ENCODE measurements at regions not wholly inside any gene's neighbourhood (a gene's known extent, or its start where the extent isn't known, plus 50 kb on each side); places are given as distances from the start of the nearest gene placed in this dataset.

DNA sequence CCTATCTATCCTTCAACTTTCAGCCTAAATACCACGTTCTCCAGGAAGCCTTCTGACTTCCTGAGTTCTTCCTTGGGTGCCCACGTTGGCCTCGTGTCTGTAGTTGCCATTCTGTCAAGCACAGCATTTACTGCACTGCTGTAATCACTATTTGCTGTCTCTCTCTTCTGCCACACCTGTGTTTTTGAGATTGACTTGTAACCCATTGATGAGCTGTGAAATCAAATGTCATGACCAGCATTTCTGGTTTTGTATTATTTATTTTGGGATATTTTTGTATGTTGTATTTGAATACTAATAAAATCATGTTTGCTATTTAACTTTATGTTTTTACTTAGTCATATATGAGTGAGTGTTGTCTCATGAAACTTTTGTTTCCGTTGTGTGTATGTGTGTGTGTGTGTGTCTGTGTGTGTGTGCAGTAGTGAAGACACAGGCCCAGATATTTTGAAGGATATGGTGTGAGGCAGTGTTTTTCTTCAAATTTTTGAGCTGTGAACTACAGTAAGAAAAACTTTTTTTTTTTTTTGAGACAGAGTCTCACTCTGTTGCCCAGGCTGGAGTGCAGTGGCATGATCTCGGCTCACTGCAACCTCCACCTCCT lies 126.2 kb upstream of the SERBP1 start:
- Histone ChIP-seq H3K36me3 (ENCODE audit: control insufficient read depth in 2 of 2, insufficient read depth in 1 of 2, low read length in 2 of 2) (no peaks in the 10 kb centered on the region), H3K4me3 (ENCODE audit: low read depth, low read length) (no peak overlapping the region), H3K4me1 (ENCODE audit: control insufficient read depth, insufficient read depth, low read length) (no peaks in the 10 kb centered on the region), H3K27ac (ENCODE audit: extremely low read depth, low read depth, low read length) (no peak overlapping the region), H3K9me3 (ENCODE audit: control insufficient read depth, insufficient read depth, low read depth, low read length) (no peaks in the 10 kb centered on the region)
- ChIA-PET POLR2A (interaction anchor here (2.5 kb wide), 1 partner anchor 129 kb away, joined by 11 read pairs; the partner anchor contains the start of gene GADD45A), CTCF (interaction anchor here (0.7 to 2.8 kb wide), 5 partner anchors 10 to 212 kb away, joined by 3 to 21 read pairs (median 4); no protein-coding TSS in a partner anchor)
- TF ChIP-seq, protein P1, sequence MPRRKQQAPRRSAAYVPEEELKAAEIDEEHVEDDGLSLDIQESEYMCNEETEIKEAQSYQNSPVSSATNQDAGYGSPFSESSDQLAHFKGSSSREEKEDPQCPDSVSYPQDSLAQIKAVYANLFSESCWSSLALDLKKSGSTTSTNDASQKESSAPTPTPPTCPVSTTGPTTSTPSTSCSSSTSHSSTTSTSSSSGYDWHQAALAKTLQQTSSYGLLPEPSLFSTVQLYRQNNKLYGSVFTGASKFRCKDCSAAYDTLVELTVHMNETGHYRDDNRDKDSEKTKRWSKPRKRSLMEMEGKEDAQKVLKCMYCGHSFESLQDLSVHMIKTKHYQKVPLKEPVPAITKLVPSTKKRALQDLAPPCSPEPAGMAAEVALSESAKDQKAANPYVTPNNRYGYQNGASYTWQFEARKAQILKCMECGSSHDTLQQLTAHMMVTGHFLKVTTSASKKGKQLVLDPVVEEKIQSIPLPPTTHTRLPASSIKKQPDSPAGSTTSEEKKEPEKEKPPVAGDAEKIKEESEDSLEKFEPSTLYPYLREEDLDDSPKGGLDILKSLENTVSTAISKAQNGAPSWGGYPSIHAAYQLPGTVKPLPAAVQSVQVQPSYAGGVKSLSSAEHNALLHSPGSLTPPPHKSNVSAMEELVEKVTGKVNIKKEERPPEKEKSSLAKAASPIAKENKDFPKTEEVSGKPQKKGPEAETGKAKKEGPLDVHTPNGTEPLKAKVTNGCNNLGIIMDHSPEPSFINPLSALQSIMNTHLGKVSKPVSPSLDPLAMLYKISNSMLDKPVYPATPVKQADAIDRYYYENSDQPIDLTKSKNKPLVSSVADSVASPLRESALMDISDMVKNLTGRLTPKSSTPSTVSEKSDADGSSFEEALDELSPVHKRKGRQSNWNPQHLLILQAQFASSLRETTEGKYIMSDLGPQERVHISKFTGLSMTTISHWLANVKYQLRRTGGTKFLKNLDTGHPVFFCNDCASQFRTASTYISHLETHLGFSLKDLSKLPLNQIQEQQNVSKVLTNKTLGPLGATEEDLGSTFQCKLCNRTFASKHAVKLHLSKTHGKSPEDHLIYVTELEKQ (tag by site-specific recombination; IDR thresholded peaks at IDR 0.05; ENCODE audit: borderline replicate concordance): no peak
- peak; percentile 52; the same call in 1 of the 2 replicates for TF ChIP-seq ZSCAN4 (tag by site-specific recombination; IDR thresholded peaks at IDR 0.05)

- Histone ChIP-seq H3K27ac (ENCODE audit: extremely low read depth, low read depth, low read length) (no peak overlapping the region), H3K36me3 (ENCODE audit: control insufficient read depth in 2 of 2, insufficient read depth in 1 of 2, low read length in 2 of 2) (no peaks in the 10 kb centered on the region), H3K4me1 (ENCODE audit: control insufficient read depth, insufficient read depth, low read length) (no peaks in the 10 kb centered on the region), H3K4me3 (ENCODE audit: low read depth, low read length) (no peak overlapping the region), H3K9me3 (ENCODE audit: control insufficient read depth, insufficient read depth, low read depth, low read length) (no peaks in the 10 kb centered on the region)
- ChIA-PET POLR2A (interaction anchor here (2.5 kb wide), 1 partner anchor 127 kb away, joined by 11 read pairs; the partner anchor contains the start of gene GADD45A), CTCF (interaction anchor here (0.6 to 7.0 kb wide), 8 partner anchors 9 to 785 kb away, joined by 3 to 95 read pairs (median 5); no protein-coding TSS in a partner anchor)
- TF ChIP-seq ZNF132 (tag by site-specific recombination; IDR thresholded peaks at IDR 0.05; ENCODE audit: borderline replicate concordance): no peak
- no peak for TF ChIP-seq PRDM4 (tag by site-specific recombination; IDR thresholded peaks at IDR 0.05)
- TF ChIP-seq ZBTB17 (tag by site-specific recombination; IDR thresholded peaks at IDR 0.05): no peak
- no peak for TF ChIP-seq MYNN (tag by site-specific recombination; IDR thresholded peaks at IDR 0.05; ENCODE audit: borderline replicate concordance)
- no peak for TF ChIP-seq ZNF521 (tag by site-specific recombination; IDR thresholded peaks at IDR 0.05)
- TF ChIP-seq ZNF658 (tag by site-specific recombination; IDR thresholded peaks at IDR 0.05): no peak
- TF ChIP-seq ZBTB20 (tag by site-specific recombination; IDR thresholded peaks at IDR 0.05): no peak
- TF ChIP-seq ZNF394 (tag by site-specific recombination; IDR thresholded peaks at IDR 0.05; ENCODE audit: borderline replicate concordance): no peak
- TF ChIP-seq RBAK (tag by site-specific recombination; IDR thresholded peaks at IDR 0.05): no peak
- TF ChIP-seq ZNF549 (tag by site-specific recombination; IDR thresholded peaks at IDR 0.05): no peak
Measured at GRCh38 chr1:67557696-67558448, 127.1 kb upstream of the GADD45A start.

Measured in HEK293 (cell line).